Natural killer cell (primary cell): ENCODE measurements at regions not wholly inside any gene's neighbourhood (a gene's known extent, or its start where the extent isn't known, plus 50 kb on each side); places are given as distances from the start of the nearest gene placed in this dataset.

Experiments
- ATAC-seq, 3 donors: fragments of 150-1000 bp in 2 of 3; fragments of 200-7000 bp in 1 of 3; cut with Tn5 transposase; 1 replicate in 1 of 3; 2 replicates in 2 of 3; pipeline ENCODE4 v1.10.0; 2021; ENCODE audit warnings: mild to moderate bottlenecking in 2 of 3, moderate library complexity in 2 of 3
- DNase-seq, 2 donors: peaks; one replicate each; pipeline versions ENCODE4 v3.0.0 to v3.0.0-alpha.2; 2013 to 2021; ENCODE audit warnings: mixed read lengths in 1 of 2
- H3K27ac ChIP-seq: one replicate; pipeline ENCODE4 v1.5.1; 2013; ENCODE audit warnings: mild to moderate bottlenecking, low read length
- H3K27me3 ChIP-seq: one replicate; pipeline ENCODE4 v1.6.1; 2013; ENCODE audit warnings: low read length; ENCODE audit not compliant: control insufficient read depth, insufficient read depth
- H3K36me3 ChIP-seq: one replicate; pipeline ENCODE4 v1.6.1; 2013; ENCODE audit warnings: low read length; ENCODE audit not compliant: control insufficient read depth, insufficient read depth
- H3K4me1 ChIP-seq: one replicate; pipeline ENCODE4 v1.6.1; 2013; ENCODE audit warnings: low read length; ENCODE audit not compliant: control insufficient read depth, insufficient read depth
- H3K4me3 ChIP-seq: one replicate; pipeline ENCODE4 v1.5.1; 2013; ENCODE audit warnings: low read length
- H3K9me3 ChIP-seq: one replicate; pipeline ENCODE4 v1.6.1; 2013; ENCODE audit warnings: low read length; ENCODE audit not compliant: control insufficient read depth, insufficient read depth
- H3K27ac Mint-ChIP-seq, 2 donors: one replicate each; pipeline ENCODE4 v1.8.0; 2022; ENCODE audit warnings: mild to moderate bottlenecking in 2 of 2, mixed read lengths in 2 of 2, moderate library complexity in 1 of 2
- H3K27me3 Mint-ChIP-seq, 2 donors: one replicate each; pipeline ENCODE4 v1.8.0; 2022; ENCODE audit warnings: low read depth in 2 of 2, mixed read lengths in 2 of 2
- H3K36me3 Mint-ChIP-seq: one replicate; pipeline ENCODE4 v1.8.0; 2022; ENCODE audit warnings: mixed read lengths
- H3K4me1 Mint-ChIP-seq, 2 donors: one replicate each; pipeline ENCODE4 v1.8.0; 2022; ENCODE audit warnings: mixed read lengths in 2 of 2
- H3K4me3 Mint-ChIP-seq: one replicate; pipeline ENCODE4 v1.8.0; 2022; ENCODE audit warnings: mild to moderate bottlenecking, moderate library complexity, mixed read lengths
- H3K9me3 Mint-ChIP-seq, 2 donors: one replicate each; pipeline ENCODE4 v1.8.0; 2022; ENCODE audit warnings: mixed read lengths in 2 of 2
- WGBS: methylation state at CpG from one replicate; pipeline ENCODE4 v1.1.7; 2013; ENCODE audit warnings: missing lambda C conversion rate; ENCODE audit not compliant: insufficient coverage; 5-methylcytosine and 5-hydroxymethylcytosine counted together
- intact Hi-C: fragments of 100-400 bp; cut with micrococcal nuclease; formaldehyde crosslinking; loops from one replicate; pipeline ENCODE4 v1.14.2; 2022
- TF ChIP-seq, protein P1 (sequence below): fragments of 200-600 bp; IDR thresholded peaks from one replicate; pipeline ENCODE4 v1.8.0; 2022; ENCODE audit warnings: antibody characterized with exemption

- peaks cover 0 to 7% of the 10 kb centered on the region in 2 donors for H3K27me3 Mint-ChIP-seq
- Histone ChIP-seq H3K27me3 (no peaks in the 10 kb centered on the region), H3K36me3 (no peaks in the 10 kb centered on the region), H3K27ac (no peak overlapping the region), H3K9me3 (no peaks in the 10 kb centered on the region), H3K4me1 (no peaks in the 10 kb centered on the region), H3K4me3 (no peak overlapping the region)
- H3K9me3 Mint-ChIP-seq, result no peaks in the 10 kb centered on the region
- TF ChIP-seq, protein P1, sequence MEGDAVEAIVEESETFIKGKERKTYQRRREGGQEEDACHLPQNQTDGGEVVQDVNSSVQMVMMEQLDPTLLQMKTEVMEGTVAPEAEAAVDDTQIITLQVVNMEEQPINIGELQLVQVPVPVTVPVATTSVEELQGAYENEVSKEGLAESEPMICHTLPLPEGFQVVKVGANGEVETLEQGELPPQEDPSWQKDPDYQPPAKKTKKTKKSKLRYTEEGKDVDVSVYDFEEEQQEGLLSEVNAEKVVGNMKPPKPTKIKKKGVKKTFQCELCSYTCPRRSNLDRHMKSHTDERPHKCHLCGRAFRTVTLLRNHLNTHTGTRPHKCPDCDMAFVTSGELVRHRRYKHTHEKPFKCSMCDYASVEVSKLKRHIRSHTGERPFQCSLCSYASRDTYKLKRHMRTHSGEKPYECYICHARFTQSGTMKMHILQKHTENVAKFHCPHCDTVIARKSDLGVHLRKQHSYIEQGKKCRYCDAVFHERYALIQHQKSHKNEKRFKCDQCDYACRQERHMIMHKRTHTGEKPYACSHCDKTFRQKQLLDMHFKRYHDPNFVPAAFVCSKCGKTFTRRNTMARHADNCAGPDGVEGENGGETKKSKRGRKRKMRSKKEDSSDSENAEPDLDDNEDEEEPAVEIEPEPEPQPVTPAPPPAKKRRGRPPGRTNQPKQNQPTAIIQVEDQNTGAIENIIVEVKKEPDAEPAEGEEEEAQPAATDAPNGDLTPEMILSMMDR, result no peak
- no peak for DNase-seq
- no peak overlapping the region for H3K4me3 Mint-ChIP-seq
- no peaks in the 10 kb centered on the region for H3K4me1 Mint-ChIP-seq
- ATAC-seq, result no peak
- no peaks in the 10 kb centered on the region for H3K36me3 Mint-ChIP-seq
- 95% methylated on average over 4 of the region's 4 CpGs for WGBS
- intact Hi-C loops, result no loop called here
- no peak overlapping the region for H3K27ac Mint-ChIP-seq
Measured at GRCh38 chr2:126786765-126787164, 111.9 kb upstream of the TEX51 start.

- H3K4me1 Mint-ChIP-seq, result no peaks in the 10 kb centered on the region
- DNase-seq (no peak), ATAC-seq (no peak)
Measured at GRCh38 chr2:126787289-126787688, 111.4 kb upstream of the TEX51 start.

GRCh38 chr2:126788113-126788512 lies 110.6 kb upstream of the TEX51 start:
- H3K4me3 Mint-ChIP-seq, result no peak overlapping the region
- Histone ChIP-seq H3K27ac (no peak overlapping the region), H3K9me3 (no peaks in the 10 kb centered on the region), H3K4me3 (no peak overlapping the region), H3K4me1 (no peaks in the 10 kb centered on the region), H3K27me3 (no peaks in the 10 kb centered on the region), H3K36me3 (no peaks in the 10 kb centered on the region)
- ATAC-seq, result no peak
- no peak overlapping the region for H3K27ac Mint-ChIP-seq
- H3K9me3 Mint-ChIP-seq, result no peaks in the 10 kb centered on the region
- 72% methylated on average over 4 of the region's 4 CpGs for WGBS
- intact Hi-C loops, result no loop called here
- H3K27me3 Mint-ChIP-seq, result peaks cover 0 to 7% of the 10 kb centered on the region in 2 donors
- H3K36me3 Mint-ChIP-seq, result no peaks in the 10 kb centered on the region
- H3K4me1 Mint-ChIP-seq, result no peaks in the 10 kb centered on the region
- no peak for DNase-seq
- TF ChIP-seq, protein P1, result no peak

More at GRCh38 chr2:126787289-126787688, 111.4 kb upstream of the TEX51 start:
- Histone ChIP-seq H3K27ac (no peak overlapping the region), H3K9me3 (no peaks in the 10 kb centered on the region), H3K27me3 (no peaks in the 10 kb centered on the region), H3K4me3 (no peak overlapping the region), H3K4me1 (no peaks in the 10 kb centered on the region), H3K36me3 (no peaks in the 10 kb centered on the region)
- H3K9me3 Mint-ChIP-seq, result no peaks in the 10 kb centered on the region
- 94% methylated on average over 4 of the region's 4 CpGs for WGBS
- TF ChIP-seq, protein P1, result no peak
- H3K27ac Mint-ChIP-seq, result no peak overlapping the region
- intact Hi-C loops, result no loop called here
- no peak overlapping the region for H3K4me3 Mint-ChIP-seq
- peaks cover 0 to 1% of the 10 kb centered on the region in 2 donors for H3K27me3 Mint-ChIP-seq
- H3K36me3 Mint-ChIP-seq, result no peaks in the 10 kb centered on the region

GRCh38 chr2:126788652-126789051 lies 110.0 kb upstream of the TEX51 start:
- Mint-ChIP-seq H3K36me3 (no peaks in the 10 kb centered on the region), H3K4me1 (no peaks in the 10 kb centered on the region), H3K27me3 (peaks cover 4 to 13% of the 10 kb centered on the region in 2 donors), H3K27ac (no peak overlapping the region), H3K9me3 (no peaks in the 10 kb centered on the region), H3K4me3 (no peak overlapping the region)
- H3K4me1 ChIP-seq, result no peaks in the 10 kb centered on the region
- no peak for DNase-seq
- intact Hi-C loops, result no loop called here
- H3K27me3 ChIP-seq, result no peaks in the 10 kb centered on the region
- no peak overlapping the region for H3K27ac ChIP-seq
- H3K4me3 ChIP-seq, result no peak overlapping the region
- H3K36me3 ChIP-seq, result no peaks in the 10 kb centered on the region
- H3K9me3 ChIP-seq, result no peaks in the 10 kb centered on the region
- TF ChIP-seq, protein P1, result no peak
- 82% methylated on average over 4 of the region's 4 CpGs for WGBS
- no peak for ATAC-seq
